GM18498 (cell line): ENCODE measurements at regions not wholly inside any gene's neighbourhood (a gene's known extent, or its start where the extent isn't known, plus 50 kb on each side); places are given as distances from the start of the nearest gene placed in this dataset.

Source experiments
- ATAC-seq: cut with Tn5 transposase; IDR thresholded peaks from one replicate; pipeline ENCODE4 v1.9.1; 2021; ENCODE audit warnings: mild to moderate bottlenecking, moderate library complexity; ENCODE audit not compliant: unreplicated experiment

DNA sequence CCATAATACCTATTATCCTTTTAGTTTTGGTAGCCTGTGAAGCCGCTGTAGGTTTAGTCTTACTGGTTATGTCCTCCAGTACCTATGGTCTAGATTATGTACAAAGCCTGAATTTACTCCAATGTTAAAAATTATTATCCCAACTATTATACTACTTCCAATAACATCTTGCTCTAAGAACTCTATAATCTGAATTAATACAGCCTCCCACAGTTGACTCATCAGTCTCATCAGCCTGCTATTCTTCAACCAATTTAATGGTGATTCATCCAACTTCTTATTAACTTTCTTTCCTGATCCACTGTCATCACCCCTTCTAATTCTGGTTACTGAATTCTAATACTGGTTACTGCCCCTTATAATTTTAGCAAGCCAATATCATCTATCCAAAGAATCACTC is 370.3 kb upstream of the OPRM1 start:
- ATAC-seq = no peak

GRCh38 chr6:153662982-153663381 is 376.1 kb upstream of the OPRM1 start:
- ATAC-seq = no peak

- no peak for ATAC-seq
These were observed 393.7 kb upstream of the OPRM1 start for GRCh38 chr6:153645326-153645725.

GRCh38 chr6:153644000-153644399 is 395.0 kb upstream of the OPRM1 start:
- no peak for ATAC-seq

GRCh38 chr6:153634416-153634815 is 404.6 kb upstream of the OPRM1 start:
- no peak for ATAC-seq

- no peak for ATAC-seq
These were observed 414.0 kb upstream of the OPRM1 start for GRCh38 chr6:153625089-153625488.

- no peak for ATAC-seq
These were observed 414.5 kb upstream of the OPRM1 start for GRCh38 chr6:153624528-153624927.

DNA sequence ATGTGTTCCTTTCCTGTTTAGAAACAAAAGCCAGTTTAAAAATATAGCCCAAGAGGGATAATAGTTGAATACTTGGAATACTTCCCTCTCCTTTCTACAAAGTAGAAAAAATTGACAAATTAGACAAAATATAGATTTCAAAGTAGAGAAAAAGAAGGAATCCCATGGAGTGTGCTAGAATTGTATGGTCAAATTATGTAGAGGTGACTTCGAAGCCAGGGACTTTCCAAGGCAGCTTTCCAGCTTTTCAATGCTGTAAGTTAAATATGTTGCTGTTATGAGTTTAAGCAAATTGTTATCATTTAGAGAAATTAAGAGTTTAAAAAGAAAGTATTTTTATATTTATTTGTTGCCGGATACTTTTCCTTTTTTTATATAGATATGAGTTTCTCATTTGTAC is 415.5 kb upstream of the OPRM1 start:
- ATAC-seq = no peak

- no peak for ATAC-seq
These were observed 417.5 kb upstream of the OPRM1 start for GRCh38 chr6:153621491-153621890.

DNA sequence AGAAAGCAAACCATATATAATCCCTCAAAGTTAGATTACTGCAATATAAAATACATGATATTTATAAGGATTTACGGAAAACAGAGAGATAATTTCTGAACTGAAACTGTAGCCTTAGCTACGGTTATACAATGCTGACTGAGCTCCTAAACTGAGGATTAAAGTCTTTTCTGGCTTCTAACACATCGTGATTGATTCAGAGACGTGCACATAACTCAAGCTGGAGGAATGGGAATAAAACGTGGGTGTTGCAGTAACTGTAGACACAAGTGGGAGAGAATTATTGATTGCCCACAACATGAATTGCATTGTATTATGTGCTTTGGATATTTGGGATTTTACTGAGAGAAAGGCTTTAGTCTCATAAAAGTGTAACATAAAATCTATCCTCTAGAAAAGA is 418.0 kb upstream of the OPRM1 start:
- no peak for ATAC-seq

DNA sequence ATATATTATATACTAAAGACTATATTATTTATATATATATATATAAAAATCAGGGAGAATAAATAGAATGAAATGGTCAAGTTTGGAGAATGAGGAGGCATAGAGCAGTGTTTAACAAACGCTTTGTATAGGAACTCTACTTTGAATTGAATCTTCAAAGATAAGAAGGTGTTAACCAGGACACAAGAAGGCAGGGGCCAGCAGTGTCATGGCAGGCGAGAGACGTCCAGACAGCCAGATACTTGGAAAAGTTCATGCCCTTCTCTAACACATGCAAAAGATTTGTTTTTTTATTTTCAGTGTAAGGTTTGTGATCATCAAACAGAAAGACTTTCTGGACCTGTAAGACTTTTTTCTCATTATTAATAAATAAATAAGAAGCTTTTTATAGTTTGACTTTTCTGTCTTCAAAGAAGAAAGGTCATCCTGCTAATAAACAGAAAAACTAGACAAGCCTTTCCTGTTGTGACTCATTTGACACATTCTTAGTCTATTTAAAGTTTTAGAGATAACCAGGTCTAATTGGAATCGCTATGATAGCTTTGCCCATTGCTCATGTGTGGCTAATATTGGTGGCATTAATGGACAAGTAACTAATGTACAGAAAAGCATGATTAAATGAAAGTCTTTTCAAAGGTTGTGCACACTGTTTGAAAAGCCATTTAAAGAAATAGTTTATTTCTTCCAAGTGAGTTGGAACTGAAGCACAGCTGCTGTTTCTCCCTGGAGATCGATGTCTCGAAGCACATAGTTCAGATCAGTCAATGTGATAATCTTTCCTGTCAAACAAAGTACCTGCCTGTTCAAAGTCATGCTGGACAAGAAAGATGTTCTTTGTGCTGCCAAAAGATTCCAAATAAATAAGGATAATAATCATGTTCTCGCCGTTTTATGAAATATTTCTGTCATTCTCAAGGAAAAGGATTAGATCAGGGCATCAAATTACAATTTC is 420.4 kb upstream of the OPRM1 start:
- no peak for ATAC-seq

DNA sequence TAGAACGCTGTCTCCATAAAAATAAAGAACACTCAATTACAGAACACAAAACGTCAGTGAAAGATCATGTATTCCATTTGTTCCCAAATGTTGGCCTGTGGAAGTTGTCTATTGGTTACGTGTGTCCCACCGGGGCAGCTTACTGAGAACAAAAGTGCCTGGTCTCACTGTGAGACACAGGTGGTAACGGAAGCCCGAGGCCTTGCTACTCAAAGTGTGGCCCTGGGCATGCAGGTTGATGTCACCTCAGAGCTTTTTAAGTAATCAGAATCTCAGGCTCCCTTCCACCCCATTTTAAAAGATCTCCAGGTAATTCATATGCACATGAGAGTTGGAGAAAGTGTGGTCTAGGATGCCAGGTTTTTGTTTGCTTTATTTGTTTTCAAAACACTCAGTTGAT is 422.5 kb upstream of the OPRM1 start:
- no peak for ATAC-seq

DNA sequence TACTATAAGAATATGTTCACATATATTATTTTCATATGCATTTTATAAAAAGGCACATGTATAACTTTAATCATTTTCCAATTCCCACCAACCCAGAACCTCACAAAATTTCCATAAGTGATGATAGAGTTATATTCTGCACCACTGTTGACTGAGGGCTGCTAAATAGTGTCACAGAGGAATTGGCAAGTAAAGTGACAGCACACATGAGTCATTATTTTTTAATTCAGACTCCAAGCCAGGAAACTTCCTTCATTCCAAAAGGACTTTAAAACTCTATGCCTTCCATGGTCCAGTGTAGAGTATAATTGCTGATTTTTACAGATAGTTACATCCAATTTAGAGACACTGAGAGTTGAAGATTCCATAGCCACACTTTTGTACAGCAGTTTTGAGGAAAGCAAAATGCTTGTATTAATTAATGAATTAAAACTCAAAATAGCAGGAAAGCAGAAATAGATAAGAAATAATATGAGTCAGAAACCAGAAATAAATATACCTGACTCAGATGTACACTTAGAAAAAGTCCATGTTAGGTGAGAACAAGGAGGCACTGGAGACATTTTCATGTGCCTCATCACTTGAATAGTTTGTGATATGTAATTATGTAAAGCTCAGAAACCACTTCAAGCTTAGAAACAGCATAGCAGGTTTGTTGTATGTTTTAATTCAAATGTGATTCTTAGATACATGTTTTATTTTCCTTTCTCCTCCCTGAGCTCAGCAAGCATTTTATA is 425.2 kb upstream of the OPRM1 start:
- no peak for ATAC-seq

DNA sequence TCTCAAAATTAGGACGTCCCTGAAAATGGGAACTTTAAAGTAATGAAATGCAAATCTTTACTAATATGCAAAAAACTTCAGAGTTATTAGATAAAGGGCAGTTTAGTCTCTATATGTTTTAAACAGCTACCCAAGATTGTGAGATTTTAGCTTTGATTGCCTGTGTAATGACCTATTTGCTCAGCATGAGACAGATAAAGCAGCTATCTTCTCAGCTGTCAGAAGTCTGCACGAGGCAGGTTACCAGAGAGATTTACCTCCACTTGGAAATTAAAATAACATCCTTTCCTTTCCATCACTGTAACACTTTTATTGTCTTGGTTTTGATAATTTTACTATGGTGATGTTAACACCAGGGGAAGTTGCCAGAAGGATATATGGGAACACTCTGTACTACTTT is 436.6 kb upstream of the OPRM1 start:
- ATAC-seq = no peak

- ATAC-seq = no peak
These were observed 439.1 kb upstream of the OPRM1 start for GRCh38 chr6:153599901-153600300.

GRCh38 chr6:153595903-153596302 is 443.1 kb upstream of the OPRM1 start:
- ATAC-seq = no peak

DNA sequence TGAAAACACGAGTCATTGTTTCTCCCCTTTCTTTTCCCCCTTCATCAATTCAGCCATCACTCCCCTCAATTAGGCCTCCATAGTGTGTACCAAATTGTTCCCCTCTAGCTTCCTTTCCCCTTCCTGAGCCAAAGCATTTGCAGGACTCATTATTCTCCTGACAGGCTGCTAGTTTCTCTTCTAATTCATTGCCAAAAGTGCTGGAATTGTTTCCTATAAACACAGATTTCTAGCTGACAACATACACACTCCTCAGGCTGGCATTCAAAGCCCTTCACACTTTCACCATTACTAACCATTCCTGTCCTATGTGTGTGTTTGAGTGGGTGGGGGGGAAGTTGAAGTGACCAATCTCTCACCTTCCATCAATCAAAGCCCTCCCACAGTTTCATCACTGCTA is 444.2 kb upstream of the OPRM1 start:
- no peak for ATAC-seq

GRCh38 chr6:153591159-153591558 is 447.9 kb upstream of the OPRM1 start:
- ATAC-seq = peak; percentile 79

GRCh38 chr6:153590411-153590810 is 448.6 kb upstream of the OPRM1 start:
- no peak for ATAC-seq

DNA sequence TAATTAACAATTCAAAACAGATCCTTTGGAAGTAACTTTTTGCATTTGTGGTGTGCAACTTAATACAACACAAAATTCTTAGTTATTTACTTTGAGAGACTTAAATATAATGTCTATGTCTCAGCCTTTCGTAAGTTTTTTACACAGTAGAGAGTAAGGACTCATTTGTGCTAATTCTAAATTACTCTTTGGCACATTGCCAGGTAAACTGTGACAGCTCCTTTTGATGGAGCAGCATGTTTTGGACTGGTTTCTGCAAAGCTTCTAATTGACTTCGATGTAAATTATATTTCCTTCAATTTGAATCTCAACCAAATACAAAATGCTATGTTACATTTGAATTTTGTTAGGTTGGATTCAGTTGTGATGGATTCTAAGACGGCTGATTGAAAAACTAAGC is 450.7 kb upstream of the OPRM1 start:
- no peak for ATAC-seq

DNA sequence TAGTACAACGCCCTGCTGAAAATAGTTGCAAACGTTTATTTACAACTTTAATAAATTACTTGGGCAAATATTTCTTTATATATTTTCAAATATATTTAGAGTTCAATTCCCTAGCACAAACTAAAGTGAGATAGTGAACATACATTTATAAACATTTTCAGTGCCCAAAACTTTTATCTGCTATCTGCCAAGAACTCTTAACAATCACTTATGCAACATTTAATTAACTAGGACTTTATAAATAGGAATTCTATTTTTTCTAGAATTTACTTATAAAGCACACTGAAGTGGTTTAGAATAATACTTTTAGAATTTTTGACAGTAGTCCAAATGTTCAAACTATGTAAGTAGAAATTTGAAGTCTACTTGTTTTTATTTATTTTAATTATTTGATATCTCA is 452.6 kb upstream of the RGS17 start:
- no peak for ATAC-seq

- ATAC-seq = no peak
These were observed 449.7 kb upstream of the RGS17 start for GRCh38 chr6:153580776-153581175.
